Progenitor cell of endocrine pancreas (in vitro differentiated cells): ENCODE measurements at regions not wholly inside any gene's neighbourhood (a gene's known extent, or its start where the extent isn't known, plus 50 kb on each side); places are given as distances from the start of the nearest gene placed in this dataset.
"Not testable (repeated sequence)": the region's sequence is repeated elsewhere in the genome, so short reads cannot be mapped to it uniquely, and the experiment has no call there.

Experiments
- DNase-seq: peaks from one replicate; pipeline ENCODE4 v3.0.0; 2021; ENCODE audit warnings: low spot score; ENCODE audit not compliant: unreplicated experiment
- H3K27ac Mint-ChIP-seq: 2 replicates; pipeline ENCODE4 v1.8.0; 2021; ENCODE audit warnings: mild to moderate bottlenecking, moderate library complexity, mixed read lengths
- H3K27me3 Mint-ChIP-seq: 2 replicates; pipeline ENCODE4 v1.8.0; 2021; ENCODE audit warnings: mixed read lengths
- H3K36me3 Mint-ChIP-seq: 2 replicates; pipeline ENCODE4 v1.8.0; 2022; ENCODE audit warnings: mixed read lengths; ENCODE audit not compliant: insufficient read depth
- H3K4me1 Mint-ChIP-seq: 2 replicates; pipeline ENCODE4 v1.8.0; 2021; ENCODE audit warnings: low read depth, mixed read lengths
- H3K4me3 Mint-ChIP-seq: 2 replicates; pipeline ENCODE4 v1.8.0; 2021; ENCODE audit warnings: low read depth, mild to moderate bottlenecking, moderate library complexity, mixed read lengths
- H3K9me3 Mint-ChIP-seq: 2 replicates; pipeline ENCODE4 v1.8.0; 2021; ENCODE audit warnings: low read depth, mixed read lengths

GRCh38 chr2:111335220-111335907, 214.7 kb downstream of the BCL2L11 start:
- not testable (repeated sequence) for H3K27ac Mint-ChIP-seq, H3K36me3 Mint-ChIP-seq, H3K4me1 Mint-ChIP-seq, H3K27me3 Mint-ChIP-seq, H3K4me3 Mint-ChIP-seq, DNase-seq, H3K9me3 Mint-ChIP-seq

- not testable (repeated sequence) for H3K27ac Mint-ChIP-seq, H3K36me3 Mint-ChIP-seq, H3K4me1 Mint-ChIP-seq, DNase-seq, H3K27me3 Mint-ChIP-seq, H3K4me3 Mint-ChIP-seq, H3K9me3 Mint-ChIP-seq
Measured at GRCh38 chr2:111338474-111338873, 217.8 kb downstream of the BCL2L11 start.

GRCh38 chr2:111339476-111339875, 218.8 kb downstream of the BCL2L11 start:
- not testable (repeated sequence) for H3K4me1 Mint-ChIP-seq, H3K4me3 Mint-ChIP-seq, H3K27ac Mint-ChIP-seq, H3K9me3 Mint-ChIP-seq, H3K27me3 Mint-ChIP-seq, H3K36me3 Mint-ChIP-seq, DNase-seq

- H3K36me3 Mint-ChIP-seq, DNase-seq, H3K4me1 Mint-ChIP-seq, H3K27ac Mint-ChIP-seq, H3K27me3 Mint-ChIP-seq, H3K9me3 Mint-ChIP-seq, H3K4me3 Mint-ChIP-seq: not testable (repeated sequence)
Measured at GRCh38 chr2:111344590-111344989, 223.9 kb downstream of the BCL2L11 start.

- not testable (repeated sequence) for DNase-seq, H3K27me3 Mint-ChIP-seq, H3K4me1 Mint-ChIP-seq, H3K27ac Mint-ChIP-seq, H3K9me3 Mint-ChIP-seq, H3K36me3 Mint-ChIP-seq, H3K4me3 Mint-ChIP-seq
Measured at GRCh38 chr2:111345439-111345838, 224.7 kb downstream of the BCL2L11 start.

GRCh38 chr2:111346018-111346930, 225.6 kb downstream of the BCL2L11 start:
- H3K27ac Mint-ChIP-seq, H3K36me3 Mint-ChIP-seq, H3K9me3 Mint-ChIP-seq, H3K4me3 Mint-ChIP-seq, H3K4me1 Mint-ChIP-seq, DNase-seq, H3K27me3 Mint-ChIP-seq: not testable (repeated sequence)

- not testable (repeated sequence) for H3K4me1 Mint-ChIP-seq, H3K36me3 Mint-ChIP-seq, H3K27ac Mint-ChIP-seq, DNase-seq, H3K27me3 Mint-ChIP-seq, H3K9me3 Mint-ChIP-seq, H3K4me3 Mint-ChIP-seq
Measured at GRCh38 chr2:111347695-111348094, 227.0 kb downstream of the BCL2L11 start.

GRCh38 chr2:111348316-111348715, 227.6 kb downstream of the BCL2L11 start:
- H3K4me3 Mint-ChIP-seq, H3K4me1 Mint-ChIP-seq, H3K27ac Mint-ChIP-seq, DNase-seq, H3K27me3 Mint-ChIP-seq, H3K36me3 Mint-ChIP-seq, H3K9me3 Mint-ChIP-seq: not testable (repeated sequence)

GRCh38 chr2:111355022-111355817, 234.5 kb downstream of the BCL2L11 start:
- H3K9me3 Mint-ChIP-seq, H3K27me3 Mint-ChIP-seq, H3K36me3 Mint-ChIP-seq, DNase-seq, H3K4me3 Mint-ChIP-seq, H3K27ac Mint-ChIP-seq, H3K4me1 Mint-ChIP-seq: not testable (repeated sequence)

- not testable (repeated sequence) for H3K36me3 Mint-ChIP-seq, H3K27ac Mint-ChIP-seq, H3K9me3 Mint-ChIP-seq, H3K4me1 Mint-ChIP-seq, DNase-seq, H3K4me3 Mint-ChIP-seq, H3K27me3 Mint-ChIP-seq
Measured at GRCh38 chr2:111355823-111356511, 235.3 kb downstream of the BCL2L11 start.

- not testable (repeated sequence) for H3K9me3 Mint-ChIP-seq, DNase-seq, H3K36me3 Mint-ChIP-seq, H3K4me1 Mint-ChIP-seq, H3K27ac Mint-ChIP-seq, H3K4me3 Mint-ChIP-seq, H3K27me3 Mint-ChIP-seq
Measured at GRCh38 chr2:111356512-111357031, 235.9 kb downstream of the BCL2L11 start.

GRCh38 chr2:111365986-111366640, 245.4 kb downstream of the BCL2L11 start:
- not testable (repeated sequence) for H3K4me3 Mint-ChIP-seq, H3K27me3 Mint-ChIP-seq, H3K4me1 Mint-ChIP-seq, H3K27ac Mint-ChIP-seq, H3K9me3 Mint-ChIP-seq, H3K36me3 Mint-ChIP-seq, DNase-seq
